ENCODE measurements at regions not wholly inside any gene's neighbourhood (a gene's known extent, or its start where the extent isn't known, plus 50 kb on each side); places are given as distances from the start of the nearest gene placed in this dataset.

DNA sequence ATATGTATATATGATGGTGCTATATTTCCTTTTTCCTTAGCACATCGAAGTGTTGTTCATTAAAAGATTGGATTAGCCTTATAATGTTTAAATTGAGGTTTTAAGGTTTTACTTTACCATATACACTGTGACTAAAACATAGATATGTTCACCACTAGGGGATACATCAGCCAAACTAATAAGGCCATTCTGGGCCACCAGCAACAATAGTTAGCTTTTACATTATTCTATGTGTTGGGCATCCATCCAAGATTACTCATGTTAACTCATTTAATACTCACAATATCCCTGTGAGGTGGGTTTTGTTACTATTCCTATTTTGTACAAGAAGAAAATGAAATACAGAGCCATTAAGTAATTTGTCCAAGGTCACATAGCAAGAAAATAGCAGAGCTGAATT lies 202.6 kb upstream of the AVPR1A start:
- TF ChIP-seq, protein P1, sequence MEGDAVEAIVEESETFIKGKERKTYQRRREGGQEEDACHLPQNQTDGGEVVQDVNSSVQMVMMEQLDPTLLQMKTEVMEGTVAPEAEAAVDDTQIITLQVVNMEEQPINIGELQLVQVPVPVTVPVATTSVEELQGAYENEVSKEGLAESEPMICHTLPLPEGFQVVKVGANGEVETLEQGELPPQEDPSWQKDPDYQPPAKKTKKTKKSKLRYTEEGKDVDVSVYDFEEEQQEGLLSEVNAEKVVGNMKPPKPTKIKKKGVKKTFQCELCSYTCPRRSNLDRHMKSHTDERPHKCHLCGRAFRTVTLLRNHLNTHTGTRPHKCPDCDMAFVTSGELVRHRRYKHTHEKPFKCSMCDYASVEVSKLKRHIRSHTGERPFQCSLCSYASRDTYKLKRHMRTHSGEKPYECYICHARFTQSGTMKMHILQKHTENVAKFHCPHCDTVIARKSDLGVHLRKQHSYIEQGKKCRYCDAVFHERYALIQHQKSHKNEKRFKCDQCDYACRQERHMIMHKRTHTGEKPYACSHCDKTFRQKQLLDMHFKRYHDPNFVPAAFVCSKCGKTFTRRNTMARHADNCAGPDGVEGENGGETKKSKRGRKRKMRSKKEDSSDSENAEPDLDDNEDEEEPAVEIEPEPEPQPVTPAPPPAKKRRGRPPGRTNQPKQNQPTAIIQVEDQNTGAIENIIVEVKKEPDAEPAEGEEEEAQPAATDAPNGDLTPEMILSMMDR (IDR thresholded peaks at IDR 0.05; ENCODE audit: poor library complexity, severe bottlenecking): no peak
- TF ChIP-seq TAF1 (IDR thresholded peaks at IDR 0.05; ENCODE audit: low read depth) (no peak), EP300 (conservative IDR thresholded peaks at IDR 0.05; ENCODE audit: poor library complexity, severe bottlenecking) (no peak)

All from neural cell (in vitro differentiated cells).